Breast epithelium (tissue), 3 donors: ENCODE measurements at regions not wholly inside any gene's neighbourhood (a gene's known extent, or its start where the extent isn't known, plus 50 kb on each side); places are given as distances from the start of the nearest gene placed in this dataset.

Source experiments
- POLR2A ChIP-seq: fragments of 450-650 bp; IDR thresholded peaks from one replicate; pipeline ENCODE4 v1.6.1; 2016; ENCODE audit warnings: antibody characterized with exemption, mild to moderate bottlenecking, moderate library complexity
- POLR2AphosphoS5 ChIP-seq, 3 donors: sonication (generic); formaldehyde crosslinking; IDR thresholded peaks; one replicate each; pipeline ENCODE4 v1.6.1; 2017; ENCODE audit warnings: antibody characterized with exemption in 3 of 3
- TF ChIP-seq, protein P1 (sequence below), 3 donors: fragments of 450-650 bp; IDR thresholded peaks; one replicate each; pipeline ENCODE4 v1.5.1; 2016 to 2017; ENCODE audit warnings: antibody characterized with exemption in 3 of 3, mild to moderate bottlenecking in 3 of 3, moderate library complexity in 3 of 3

DNA sequence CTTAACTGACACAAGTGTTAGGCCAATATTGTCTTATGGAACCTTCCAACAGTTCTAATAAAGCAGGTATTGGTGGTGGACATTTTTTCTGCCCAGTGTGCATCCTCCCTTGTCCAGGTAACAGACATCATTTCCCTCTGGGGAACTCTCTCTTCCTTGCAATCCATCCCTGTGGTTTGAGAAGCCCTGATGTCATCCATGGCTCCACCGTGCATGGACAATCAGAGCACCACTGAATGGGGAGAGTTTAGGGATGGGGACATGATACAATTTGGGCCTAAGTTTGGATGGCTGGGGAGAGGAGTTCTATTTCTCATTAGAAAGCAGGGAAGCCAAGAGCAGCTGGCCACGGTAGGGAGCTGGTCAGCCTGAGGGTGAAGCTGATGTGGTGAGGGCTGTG, 60.2 kb upstream of the ZFP64 start:
- TF ChIP-seq, protein P1, sequence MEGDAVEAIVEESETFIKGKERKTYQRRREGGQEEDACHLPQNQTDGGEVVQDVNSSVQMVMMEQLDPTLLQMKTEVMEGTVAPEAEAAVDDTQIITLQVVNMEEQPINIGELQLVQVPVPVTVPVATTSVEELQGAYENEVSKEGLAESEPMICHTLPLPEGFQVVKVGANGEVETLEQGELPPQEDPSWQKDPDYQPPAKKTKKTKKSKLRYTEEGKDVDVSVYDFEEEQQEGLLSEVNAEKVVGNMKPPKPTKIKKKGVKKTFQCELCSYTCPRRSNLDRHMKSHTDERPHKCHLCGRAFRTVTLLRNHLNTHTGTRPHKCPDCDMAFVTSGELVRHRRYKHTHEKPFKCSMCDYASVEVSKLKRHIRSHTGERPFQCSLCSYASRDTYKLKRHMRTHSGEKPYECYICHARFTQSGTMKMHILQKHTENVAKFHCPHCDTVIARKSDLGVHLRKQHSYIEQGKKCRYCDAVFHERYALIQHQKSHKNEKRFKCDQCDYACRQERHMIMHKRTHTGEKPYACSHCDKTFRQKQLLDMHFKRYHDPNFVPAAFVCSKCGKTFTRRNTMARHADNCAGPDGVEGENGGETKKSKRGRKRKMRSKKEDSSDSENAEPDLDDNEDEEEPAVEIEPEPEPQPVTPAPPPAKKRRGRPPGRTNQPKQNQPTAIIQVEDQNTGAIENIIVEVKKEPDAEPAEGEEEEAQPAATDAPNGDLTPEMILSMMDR (IDR thresholded peaks at IDR 0.05) = no peak
- TF ChIP-seq POLR2A (no peak), POLR2AphosphoS5 (IDR thresholded peaks at IDR 0.05) (no peak)
